GM12874 (cell line): ENCODE measurements at regions not wholly inside any gene's neighbourhood (a gene's known extent, or its start where the extent isn't known, plus 50 kb on each side); places are given as distances from the start of the nearest gene placed in this dataset.
A peak's percentile ranks its signal among the peaks of the same experiment; 100 is the strongest.

Experiments used
- TF ChIP-seq, protein P1 (sequence below): IDR thresholded peaks from 2 replicates; pipeline ENCODE4 v1.5.1; 2011; ENCODE audit warnings: low read depth, mild to moderate bottlenecking, control low read depth, low read length, moderate library complexity; ENCODE audit not compliant: insufficient read depth

DNA sequence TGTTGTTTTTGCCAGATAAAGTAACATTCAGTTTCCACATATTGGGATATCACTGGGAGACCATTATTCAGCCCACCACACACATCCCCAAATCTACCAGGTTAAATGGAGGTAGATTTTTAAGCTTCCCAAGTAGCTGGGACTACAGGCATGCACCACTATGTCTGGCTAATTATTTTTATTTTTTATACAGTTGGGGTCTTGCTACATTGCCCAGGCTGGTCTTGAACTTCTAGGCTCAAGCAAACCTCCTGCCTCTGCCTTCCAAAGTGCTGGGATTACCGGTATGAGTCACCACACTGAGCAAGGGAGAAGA lies 96.6 kb upstream of the CHD2 start:
- TF ChIP-seq, protein P1, sequence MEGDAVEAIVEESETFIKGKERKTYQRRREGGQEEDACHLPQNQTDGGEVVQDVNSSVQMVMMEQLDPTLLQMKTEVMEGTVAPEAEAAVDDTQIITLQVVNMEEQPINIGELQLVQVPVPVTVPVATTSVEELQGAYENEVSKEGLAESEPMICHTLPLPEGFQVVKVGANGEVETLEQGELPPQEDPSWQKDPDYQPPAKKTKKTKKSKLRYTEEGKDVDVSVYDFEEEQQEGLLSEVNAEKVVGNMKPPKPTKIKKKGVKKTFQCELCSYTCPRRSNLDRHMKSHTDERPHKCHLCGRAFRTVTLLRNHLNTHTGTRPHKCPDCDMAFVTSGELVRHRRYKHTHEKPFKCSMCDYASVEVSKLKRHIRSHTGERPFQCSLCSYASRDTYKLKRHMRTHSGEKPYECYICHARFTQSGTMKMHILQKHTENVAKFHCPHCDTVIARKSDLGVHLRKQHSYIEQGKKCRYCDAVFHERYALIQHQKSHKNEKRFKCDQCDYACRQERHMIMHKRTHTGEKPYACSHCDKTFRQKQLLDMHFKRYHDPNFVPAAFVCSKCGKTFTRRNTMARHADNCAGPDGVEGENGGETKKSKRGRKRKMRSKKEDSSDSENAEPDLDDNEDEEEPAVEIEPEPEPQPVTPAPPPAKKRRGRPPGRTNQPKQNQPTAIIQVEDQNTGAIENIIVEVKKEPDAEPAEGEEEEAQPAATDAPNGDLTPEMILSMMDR: no peak

DNA sequence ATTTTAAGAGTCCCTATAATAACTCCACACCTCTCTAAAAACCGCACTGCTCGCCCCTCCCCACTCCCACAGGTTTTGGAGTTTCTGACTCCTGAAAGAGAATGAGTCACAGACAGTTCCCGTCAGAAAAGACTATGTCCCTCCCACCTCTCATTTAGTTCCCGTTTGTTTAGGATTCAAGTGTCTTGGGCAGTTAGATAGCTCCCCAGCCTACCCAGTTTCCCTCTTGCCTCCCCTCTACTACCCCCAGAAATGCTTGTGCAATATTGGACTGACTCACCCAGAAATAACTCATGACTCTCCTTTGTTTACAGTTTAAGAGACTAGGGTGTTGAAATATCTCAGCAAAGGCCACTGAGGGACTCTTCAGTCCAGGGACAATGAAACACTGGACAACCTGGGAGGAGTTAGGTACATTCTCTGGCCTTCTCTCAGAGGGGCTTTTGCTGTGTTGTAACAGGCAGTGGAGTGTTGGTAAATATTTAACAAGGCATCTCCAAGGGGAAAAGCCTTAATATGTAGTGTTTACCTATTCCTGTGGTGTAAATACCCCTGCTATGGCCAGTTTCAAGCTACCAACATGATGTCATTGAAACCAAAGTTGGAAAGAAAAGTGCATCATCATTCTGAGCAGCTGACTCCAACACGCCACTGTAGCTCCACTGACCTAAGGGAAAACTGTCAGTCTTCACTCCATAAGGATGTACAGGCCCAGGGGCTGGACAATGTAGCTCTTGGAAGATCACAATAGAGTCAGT lies 96.1 kb upstream of the CHD2 start:
- TF ChIP-seq, protein P1: no peak

DNA sequence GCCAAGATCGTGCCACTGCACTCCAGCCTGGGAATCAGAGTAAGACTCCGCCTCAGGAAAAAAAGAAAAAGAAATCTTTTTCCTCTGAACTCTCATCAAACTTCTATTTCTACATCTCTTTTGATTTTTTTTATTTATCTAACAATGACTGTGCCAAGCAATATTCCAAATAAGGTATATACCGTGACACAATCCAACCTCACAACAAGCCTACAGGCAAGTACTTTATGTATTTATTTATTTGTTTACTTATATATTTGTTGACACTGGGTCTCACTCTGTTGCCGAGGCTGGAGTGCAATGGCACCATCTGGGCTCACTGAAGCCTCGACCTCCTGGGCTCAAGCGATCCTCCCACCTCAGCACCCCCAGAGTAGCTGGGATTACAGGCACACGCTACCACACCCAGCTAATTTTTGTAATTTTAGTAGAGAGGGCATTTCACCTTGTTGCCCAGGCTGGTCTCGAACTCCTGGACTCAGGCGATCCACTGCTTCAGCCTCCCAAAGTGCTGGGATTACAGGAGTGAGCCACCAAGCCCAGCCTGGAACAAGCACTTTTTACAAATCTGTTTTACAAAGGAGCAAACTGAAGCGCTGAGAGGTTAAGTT lies 94.9 kb upstream of the CHD2 start:
- TF ChIP-seq, protein P1: no peak

DNA sequence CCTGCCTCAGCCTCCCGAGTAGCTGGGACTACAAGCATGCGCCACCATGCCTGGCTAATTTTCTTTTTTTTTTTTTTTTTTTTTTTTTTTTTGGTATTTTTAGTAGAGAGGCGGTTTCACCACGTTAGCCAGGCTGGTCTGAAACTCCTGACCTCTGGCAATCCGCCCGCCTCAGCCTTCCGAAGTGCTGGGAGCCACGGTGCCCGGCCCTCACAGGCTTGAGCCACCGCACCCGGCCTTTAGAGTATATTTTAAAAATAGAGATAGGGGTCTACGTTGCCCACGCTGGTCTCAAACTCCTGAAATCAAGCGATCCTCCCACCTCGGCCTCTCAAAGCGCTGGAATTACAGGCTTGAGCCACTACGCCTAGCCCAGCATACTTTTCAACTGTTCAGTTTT lies 93.4 kb upstream of the CHD2 start:
- TF ChIP-seq, protein P1: no peak

DNA sequence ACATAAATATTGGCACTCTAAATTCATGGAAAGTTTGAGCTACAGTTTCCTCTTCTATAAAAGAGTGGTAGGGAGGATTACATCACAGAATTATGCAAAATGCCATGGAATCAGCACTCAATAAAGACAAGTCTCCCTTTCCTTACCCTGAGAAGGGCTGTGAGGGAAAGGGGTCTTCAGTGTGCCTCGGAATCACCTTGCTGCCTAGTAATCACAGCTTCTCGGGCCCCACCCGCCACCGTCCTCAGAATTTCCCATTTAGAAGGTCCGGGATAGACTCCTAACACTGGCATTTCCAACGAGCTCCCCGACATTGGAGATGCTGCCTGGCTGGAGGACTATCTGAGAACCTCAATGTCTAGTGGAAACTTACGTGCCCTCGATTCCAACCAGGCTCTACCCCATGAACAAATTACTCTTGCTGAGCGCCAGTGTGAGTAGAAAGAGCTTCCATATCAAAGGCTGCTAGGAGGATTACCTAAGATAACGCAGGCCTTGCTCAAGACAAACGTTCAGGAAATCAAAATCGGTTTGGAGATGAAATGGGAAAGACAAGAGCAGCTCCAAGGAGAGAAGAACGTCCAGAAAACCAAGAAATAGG lies 92.1 kb upstream of the CHD2 start:
- TF ChIP-seq, protein P1: no peak

DNA sequence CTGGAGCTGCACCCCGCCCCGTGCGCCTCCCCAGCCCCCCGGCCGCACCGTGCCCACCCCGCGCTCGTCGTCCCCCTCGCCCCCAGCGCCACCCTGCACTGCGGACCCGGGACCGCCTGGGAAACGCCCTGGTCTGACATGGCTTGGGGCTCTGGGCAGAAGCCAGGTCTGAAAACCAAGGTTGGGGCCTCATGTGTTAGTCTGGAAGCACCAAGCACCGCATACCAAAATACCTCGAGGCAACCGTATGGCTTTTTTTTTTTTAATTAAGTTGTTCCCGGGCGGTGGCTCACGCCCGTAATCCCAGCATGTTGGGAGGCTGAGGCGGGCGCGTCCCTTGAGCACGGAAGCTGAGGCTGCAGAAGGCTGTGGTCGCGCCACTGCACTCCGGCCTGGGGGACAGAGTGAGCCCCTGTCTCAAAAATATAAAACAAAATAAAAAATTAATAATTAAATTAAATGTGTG lies 91.5 kb upstream of the CHD2 start:
- TF ChIP-seq, protein P1: no peak

DNA sequence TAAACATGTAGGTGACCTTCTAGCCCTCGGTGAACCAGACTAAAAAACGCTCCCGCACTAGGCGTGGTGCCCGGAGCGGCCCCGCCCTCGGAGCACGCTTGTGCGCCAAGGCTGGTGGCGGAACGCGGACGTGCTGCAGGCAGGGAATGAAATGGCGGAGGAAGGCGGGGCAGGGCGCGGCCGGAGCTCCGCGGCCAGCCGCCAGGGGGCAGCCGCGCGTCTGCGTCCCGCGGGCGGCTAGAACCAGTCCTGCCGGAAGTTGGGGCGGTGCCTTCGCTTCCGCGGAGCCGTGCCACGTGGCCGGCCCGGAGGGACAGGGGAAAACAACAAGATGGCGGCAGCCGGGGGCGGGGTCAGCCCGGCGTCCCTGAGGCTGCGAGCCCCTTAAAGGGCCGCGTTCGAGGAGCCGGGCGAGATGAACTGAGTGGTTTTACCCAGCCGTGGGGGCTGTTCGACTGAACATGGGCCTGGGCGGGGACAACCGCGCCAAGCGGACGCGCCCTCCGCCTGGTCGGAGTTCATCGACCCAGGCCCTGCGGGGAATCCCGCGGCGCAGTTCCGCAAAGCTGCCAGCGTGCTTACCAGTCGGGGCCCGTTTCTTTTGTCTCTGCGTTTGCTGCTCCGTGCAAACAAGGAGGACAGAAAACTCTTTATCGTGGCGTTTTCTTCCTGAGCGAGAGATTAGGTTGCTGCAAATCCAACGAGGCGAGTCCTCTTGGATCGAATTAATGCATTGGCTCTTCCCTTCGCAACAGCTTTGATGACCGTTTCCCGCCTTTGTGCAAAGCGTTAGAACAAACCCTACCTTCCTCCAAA lies 90.9 kb upstream of the CHD2 start:
- TF ChIP-seq, protein P1: peak; percentile 90
